ENCODE measurements at regions not wholly inside any gene's neighbourhood (a gene's known extent, or its start where the extent isn't known, plus 50 kb on each side); places are given as distances from the start of the nearest gene placed in this dataset.

- no peaks in the 10 kb centered on the region for H3K36me3 Mint-ChIP-seq
- ATAC-seq: no peak
- no peak for DNase-seq
- H3K27ac Mint-ChIP-seq: no peak overlapping the region
- CTCF ChIA-PET: no interaction called here
- no peaks in the 10 kb centered on the region for H3K27me3 Mint-ChIP-seq
- H3K4me1 Mint-ChIP-seq: no peaks in the 10 kb centered on the region
- H3K9me3 Mint-ChIP-seq (ENCODE audit: low read depth): peaks cover 6% of the 10 kb centered on the region
- H3K4me3 Mint-ChIP-seq: no peak overlapping the region
Measured at GRCh38 chr5:3751846-3752245, 156.2 kb downstream of the IRX1 start.

- CTCF ChIA-PET: no interaction called here
- no peak overlapping the region for H3K4me3 Mint-ChIP-seq
Measured at GRCh38 chr5:3778000-3778550, 182.4 kb downstream of the IRX1 start.

GRCh38 chr5:3778945-3779344 is 183.3 kb downstream of the IRX1 start:
- DNase-seq (no peak), ATAC-seq (no peak)
- Mint-ChIP-seq H3K27ac (no peak overlapping the region), H3K4me3 (no peak overlapping the region), H3K36me3 (no peaks in the 10 kb centered on the region), H3K9me3 (ENCODE audit: low read depth) (peaks cover 6% of the 10 kb centered on the region), H3K4me1 (no peaks in the 10 kb centered on the region), H3K27me3 (no peaks in the 10 kb centered on the region)
- CTCF ChIA-PET: no interaction called here

More at GRCh38 chr5:3778000-3778550, 182.4 kb downstream of the IRX1 start:
- Mint-ChIP-seq H3K9me3 (ENCODE audit: low read depth) (peaks cover 1% of the 10 kb centered on the region), H3K27ac (no peak overlapping the region), H3K4me1 (no peaks in the 10 kb centered on the region), H3K36me3 (no peaks in the 10 kb centered on the region), H3K27me3 (no peaks in the 10 kb centered on the region)
- no peak for DNase-seq
- ATAC-seq: no peak

- H3K27me3 Mint-ChIP-seq: no peaks in the 10 kb centered on the region
- H3K4me1 Mint-ChIP-seq: no peaks in the 10 kb centered on the region
- CTCF ChIA-PET: no interaction called here
- H3K9me3 Mint-ChIP-seq (ENCODE audit: low read depth): peaks cover 6% of the 10 kb centered on the region
- no peak overlapping the region for H3K4me3 Mint-ChIP-seq
- no peak overlapping the region for H3K27ac Mint-ChIP-seq
- H3K36me3 Mint-ChIP-seq: no peaks in the 10 kb centered on the region
- DNase-seq (no peak), ATAC-seq (no peak)
Measured at GRCh38 chr5:3780278-3780677, 184.6 kb downstream of the IRX1 start.

- no peak for DNase-seq
- Mint-ChIP-seq H3K27me3 (no peaks in the 10 kb centered on the region), H3K36me3 (no peaks in the 10 kb centered on the region), H3K9me3 (ENCODE audit: low read depth) (peaks cover 6% of the 10 kb centered on the region), H3K4me3 (no peak overlapping the region), H3K27ac (no peak overlapping the region), H3K4me1 (no peaks in the 10 kb centered on the region)
- CTCF ChIA-PET: no interaction called here
- ATAC-seq: no peak
Measured at GRCh38 chr5:3780907-3781306, 185.3 kb downstream of the IRX1 start.

- DNase-seq (no peak), ATAC-seq (no peak)
- H3K4me1 Mint-ChIP-seq: no peaks in the 10 kb centered on the region
- H3K9me3 Mint-ChIP-seq (ENCODE audit: low read depth): peaks cover 11% of the 10 kb centered on the region
- no peaks in the 10 kb centered on the region for H3K36me3 Mint-ChIP-seq
- H3K4me3 Mint-ChIP-seq: no peak overlapping the region
- no peak overlapping the region for H3K27ac Mint-ChIP-seq
- H3K27me3 Mint-ChIP-seq: no peaks in the 10 kb centered on the region
- CTCF ChIA-PET: no interaction called here
Measured at GRCh38 chr5:3784854-3785253, 189.2 kb downstream of the IRX1 start.

- CTCF ChIA-PET: no interaction called here
- Mint-ChIP-seq H3K9me3 (ENCODE audit: low read depth) (peaks cover 11% of the 10 kb centered on the region), H3K4me3 (no peak overlapping the region), H3K36me3 (no peaks in the 10 kb centered on the region), H3K4me1 (no peaks in the 10 kb centered on the region), H3K27me3 (no peaks in the 10 kb centered on the region), H3K27ac (no peak overlapping the region)
- no peak for DNase-seq
- ATAC-seq: no peak
Measured at GRCh38 chr5:3786165-3786564, 190.5 kb downstream of the IRX1 start.

GRCh38 chr5:3786891-3787430 is 191.3 kb downstream of the IRX1 start:
- Mint-ChIP-seq H3K4me1 (no peaks in the 10 kb centered on the region), H3K4me3 (no peak overlapping the region), H3K27me3 (no peaks in the 10 kb centered on the region), H3K9me3 (ENCODE audit: low read depth) (peaks cover 11% of the 10 kb centered on the region), H3K36me3 (no peaks in the 10 kb centered on the region), H3K27ac (no peak overlapping the region)
- DNase-seq (no peak), ATAC-seq (no peak)
- CTCF ChIA-PET: no interaction called here

GRCh38 chr5:3787604-3788003 is 192.0 kb downstream of the IRX1 start:
- Mint-ChIP-seq H3K27me3 (no peaks in the 10 kb centered on the region), H3K4me1 (no peaks in the 10 kb centered on the region), H3K4me3 (no peak overlapping the region), H3K9me3 (ENCODE audit: low read depth) (peaks cover 11% of the 10 kb centered on the region), H3K27ac (no peak overlapping the region), H3K36me3 (no peaks in the 10 kb centered on the region)
- ATAC-seq (no peak), DNase-seq (no peak)
- CTCF ChIA-PET: no interaction called here

- CTCF ChIA-PET: no interaction called here
- no peaks in the 10 kb centered on the region for H3K36me3 Mint-ChIP-seq
- ATAC-seq: no peak
Measured at GRCh38 chr5:3789519-3790193, 194.0 kb downstream of the IRX1 start.

GRCh38 chr5:3793162-3793561 is 197.5 kb downstream of the IRX1 start:
- Mint-ChIP-seq H3K4me1 (no peaks in the 10 kb centered on the region), H3K36me3 (no peaks in the 10 kb centered on the region), H3K27ac (no peak overlapping the region), H3K27me3 (no peaks in the 10 kb centered on the region), H3K9me3 (ENCODE audit: low read depth) (peaks cover 11% of the 10 kb centered on the region), H3K4me3 (no peak overlapping the region)
- ATAC-seq (no peak), DNase-seq (no peak)
- CTCF ChIA-PET: no interaction called here

More at GRCh38 chr5:3789519-3790193, 194.0 kb downstream of the IRX1 start:
- H3K4me3 Mint-ChIP-seq: no peak overlapping the region
- H3K9me3 Mint-ChIP-seq (ENCODE audit: low read depth): peaks cover 11% of the 10 kb centered on the region
- DNase-seq: no peak
- H3K27me3 Mint-ChIP-seq: no peaks in the 10 kb centered on the region
- no peak overlapping the region for H3K27ac Mint-ChIP-seq
- no peaks in the 10 kb centered on the region for H3K4me1 Mint-ChIP-seq

- no peak overlapping the region for H3K4me3 Mint-ChIP-seq
- ATAC-seq: no peak
- DNase-seq: no peak
Measured at GRCh38 chr5:3794611-3795010, 199.0 kb downstream of the IRX1 start.

GRCh38 chr5:3796736-3797135 is 201.1 kb downstream of the IRX1 start:
- Mint-ChIP-seq H3K4me3 (no peak overlapping the region), H3K9me3 (ENCODE audit: low read depth) (peaks cover 16% of the 10 kb centered on the region), H3K27ac (no peak overlapping the region), H3K27me3 (no peaks in the 10 kb centered on the region), H3K4me1 (no peaks in the 10 kb centered on the region), H3K36me3 (no peaks in the 10 kb centered on the region)
- CTCF ChIA-PET: no interaction called here
- ATAC-seq (no peak), DNase-seq (no peak)

More at GRCh38 chr5:3794611-3795010, 199.0 kb downstream of the IRX1 start:
- no peak overlapping the region for H3K27ac Mint-ChIP-seq
- H3K4me1 Mint-ChIP-seq: no peaks in the 10 kb centered on the region
- no peaks in the 10 kb centered on the region for H3K36me3 Mint-ChIP-seq
- no peaks in the 10 kb centered on the region for H3K27me3 Mint-ChIP-seq
- CTCF ChIA-PET: no interaction called here
- H3K9me3 Mint-ChIP-seq (ENCODE audit: low read depth): peaks cover 11% of the 10 kb centered on the region

GRCh38 chr5:3801967-3802366 is 206.3 kb downstream of the IRX1 start:
- Mint-ChIP-seq H3K4me3 (no peak overlapping the region), H3K27ac (no peak overlapping the region), H3K4me1 (no peaks in the 10 kb centered on the region), H3K9me3 (ENCODE audit: low read depth) (peaks cover 8% of the 10 kb centered on the region), H3K27me3 (no peaks in the 10 kb centered on the region), H3K36me3 (no peaks in the 10 kb centered on the region)
- ATAC-seq (no peak), DNase-seq (no peak)
- CTCF ChIA-PET: no interaction called here

Measured in activated CD8-positive, alpha-beta memory T cell treated with anti-CD3 and anti-CD28 coated beads, Interleukin-2, amount 10 ng/mL, durations not matched to agents 7 days and 5 days (primary cell).